ENCODE measurements at regions not wholly inside any gene's neighbourhood (a gene's known extent, or its start where the extent isn't known, plus 50 kb on each side); places are given as distances from the start of the nearest gene placed in this dataset.

- H3K27me3 ChIP-seq (ENCODE audit: control insufficient read depth, insufficient read depth, low read length) = no peaks in the 10 kb centered on the region
- H3K36me3 ChIP-seq (ENCODE audit: control insufficient read depth, insufficient read depth, low read length) = no peaks in the 10 kb centered on the region
- DNase-seq (ENCODE audit: low read depth, low spot score) (no peak), ATAC-seq (no peak)
- ChIA-PET POLR2A (no interaction called here), CTCF (no interaction called here)
- TF ChIP-seq CTCF (IDR thresholded peaks at IDR 0.05) (no peak), POLR2AphosphoS5 (IDR thresholded peaks at IDR 0.05; ENCODE audit: low read depth, low read length) (no peak), TCF7L2 (IDR thresholded peaks at IDR 0.05; ENCODE audit: low read depth, low read length) (no peak), SIN3A (IDR thresholded peaks at IDR 0.05; ENCODE audit: borderline replicate concordance, insufficient read depth, low read depth, low read length) (no peak), REST (IDR thresholded peaks at IDR 0.05; ENCODE audit: insufficient read depth in 1 of 2, low read depth in 2 of 2, low read length in 1 of 2) (no peak)
- no peaks in the 10 kb centered on the region for H3K4me1 ChIP-seq (ENCODE audit: control insufficient read depth, insufficient read depth, low read length)
- BruUV-seq (replicated peaks) = no TSS peak
- intact Hi-C loops (cut with micrococcal nuclease; ENCODE audit: unreplicated experiment) (loop anchor here (10.0 kb wide), 1 partner anchor 59 kb away; no protein-coding TSS in a partner anchor), in situ Hi-C loops (cut with HindIII; ENCODE audit: low pct_unique_long_range_greater_than_20kb, low sequenced_read_pairs) (no loop called here)
- H3K4me3 ChIP-seq (ENCODE audit: low read depth in 2 of 2, low read length in 2 of 2) = no peak overlapping the region
- H3K27ac ChIP-seq (ENCODE audit: low read length) = no peak overlapping the region
- no peaks in the 10 kb centered on the region for H3K9me3 ChIP-seq (ENCODE audit: control insufficient read depth, insufficient read depth, low read depth, low read length)
Observed at GRCh38 chr18:14905350-14905749, 157.4 kb downstream of the ANKRD30B start.

- DNase-seq (ENCODE audit: low read depth, low spot score) (no peak), ATAC-seq (no peak)
- no peaks in the 10 kb centered on the region for H3K4me1 ChIP-seq (ENCODE audit: control insufficient read depth, insufficient read depth, low read length)
- no peaks in the 10 kb centered on the region for H3K36me3 ChIP-seq (ENCODE audit: control insufficient read depth, insufficient read depth, low read length)
- POLR2A ChIA-PET = no interaction called here
- no peaks in the 10 kb centered on the region for H3K9me3 ChIP-seq (ENCODE audit: control insufficient read depth, insufficient read depth, low read depth, low read length)
- H3K4me3 ChIP-seq (ENCODE audit: low read depth in 2 of 2, low read length in 2 of 2) = no peak overlapping the region
- TF ChIP-seq REST (IDR thresholded peaks at IDR 0.05; ENCODE audit: insufficient read depth in 1 of 2, low read depth in 2 of 2, low read length in 1 of 2) (no peak), POLR2AphosphoS5 (IDR thresholded peaks at IDR 0.05; ENCODE audit: low read depth, low read length) (no peak), CTCF (IDR thresholded peaks at IDR 0.05) (no peak), TCF7L2 (IDR thresholded peaks at IDR 0.05; ENCODE audit: low read depth, low read length) (no peak), SIN3A (IDR thresholded peaks at IDR 0.05; ENCODE audit: borderline replicate concordance, insufficient read depth, low read depth, low read length) (no peak)
- H3K27ac ChIP-seq (ENCODE audit: low read length) = no peak overlapping the region
- intact Hi-C loops (cut with micrococcal nuclease; ENCODE audit: unreplicated experiment) = loop anchor here (10.0 kb wide), 1 partner anchor 59 kb away; no protein-coding TSS in a partner anchor
- in situ Hi-C loops (cut with HindIII; ENCODE audit: low pct_unique_long_range_greater_than_20kb, low sequenced_read_pairs) = no loop called here
- no peaks in the 10 kb centered on the region for H3K27me3 ChIP-seq (ENCODE audit: control insufficient read depth, insufficient read depth, low read length)
- CTCF ChIA-PET = no interaction called here
- BruUV-seq (replicated peaks) = no TSS peak
Observed at GRCh38 chr18:14905979-14906378, 158.0 kb downstream of the ANKRD30B start.

All from Panc1 (cell line).